Midbrain (tissue), 1 donor: ENCODE measurements at regions not wholly inside any gene's neighbourhood (a gene's known extent, or its start where the extent isn't known, plus 50 kb on each side); places are given as distances from the start of the nearest gene placed in this dataset.
"Not testable (repeated sequence)": the region's sequence is repeated elsewhere in the genome, so short reads cannot be mapped to it uniquely, and the experiment has no call there.

Experiments used
- DNase-seq: peaks from one replicate; lab custom pipeline; 2025; lab: John Stamatoyannopoulos, UW

DNA sequence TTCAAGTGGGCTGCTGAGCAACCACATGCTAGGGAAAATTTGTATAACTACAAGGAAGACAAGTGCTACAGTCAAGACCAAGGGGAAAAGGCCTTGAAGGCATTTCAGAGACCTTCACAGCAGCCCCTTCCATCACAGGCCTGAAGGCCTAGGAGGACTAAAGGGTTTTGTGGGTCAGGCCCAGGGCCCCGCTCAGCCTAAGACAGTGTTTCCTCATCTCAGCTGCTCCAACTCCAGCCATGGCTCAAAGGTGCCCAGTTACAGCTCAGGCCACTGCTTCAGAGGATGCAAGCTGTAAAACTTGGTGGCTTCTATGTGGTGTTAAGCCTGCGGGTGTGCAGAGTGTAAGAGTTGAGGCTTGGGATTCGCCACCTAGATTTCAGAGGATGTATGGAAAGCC, 260.5 kb downstream of the NXPE2 start:
- no peak for DNase-seq

DNA sequence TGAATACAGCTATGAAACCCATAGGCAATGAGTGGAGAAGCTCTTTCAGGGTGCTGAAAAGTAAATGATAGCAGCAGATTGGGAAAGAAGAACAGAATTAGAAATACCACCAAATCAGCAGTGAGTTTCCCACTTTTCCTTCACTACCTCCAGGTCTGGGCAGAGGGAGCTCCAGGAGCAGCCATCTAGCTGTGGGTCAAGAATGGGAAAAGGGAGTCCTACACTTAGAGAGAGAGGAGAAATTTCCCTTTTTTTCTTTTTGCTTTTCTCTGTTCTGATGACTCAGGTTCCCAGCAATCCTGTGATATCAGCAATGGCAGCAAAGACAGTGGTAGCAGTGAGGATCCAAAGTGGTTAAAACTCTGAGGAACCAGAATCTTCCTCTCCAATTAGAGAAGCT, 263.9 kb downstream of the NXPE2 start:
- no peak for DNase-seq

DNA sequence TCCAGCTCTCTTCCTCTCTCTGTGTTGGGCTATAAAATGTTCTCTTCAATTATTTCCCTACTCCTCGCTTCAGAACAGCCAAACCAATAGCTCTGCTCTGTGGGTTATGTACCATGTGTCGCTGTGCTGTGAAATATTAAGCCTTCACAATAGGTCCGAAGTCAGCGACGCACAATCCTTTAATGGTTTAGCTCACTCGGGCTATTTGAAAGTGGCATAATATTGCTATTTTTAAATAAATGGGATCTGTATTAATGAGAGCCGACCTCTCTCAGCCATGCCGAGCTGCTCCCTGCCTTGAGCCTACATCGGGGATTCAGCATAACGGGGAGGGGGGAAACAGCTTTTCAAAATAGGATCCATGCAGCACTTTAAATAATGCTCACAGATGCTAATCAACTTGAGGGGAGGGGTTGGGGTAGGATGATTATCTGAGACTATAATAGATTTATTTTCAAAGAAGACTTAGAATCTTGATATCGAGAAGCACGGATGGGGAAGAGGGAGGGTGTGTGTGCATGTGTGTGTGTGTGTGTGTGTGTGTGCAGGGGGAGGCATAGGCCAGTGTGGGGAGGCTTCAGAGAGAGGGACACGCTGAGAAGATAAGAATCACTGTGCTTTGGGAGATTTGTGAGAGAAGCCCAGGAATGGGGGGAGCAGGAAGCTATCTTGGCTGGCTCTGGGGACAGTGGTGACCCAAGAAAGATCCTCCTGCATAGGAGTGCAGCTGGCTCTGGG, 271.5 kb downstream of the NXPE2 start:
- DNase-seq: no peak

DNA sequence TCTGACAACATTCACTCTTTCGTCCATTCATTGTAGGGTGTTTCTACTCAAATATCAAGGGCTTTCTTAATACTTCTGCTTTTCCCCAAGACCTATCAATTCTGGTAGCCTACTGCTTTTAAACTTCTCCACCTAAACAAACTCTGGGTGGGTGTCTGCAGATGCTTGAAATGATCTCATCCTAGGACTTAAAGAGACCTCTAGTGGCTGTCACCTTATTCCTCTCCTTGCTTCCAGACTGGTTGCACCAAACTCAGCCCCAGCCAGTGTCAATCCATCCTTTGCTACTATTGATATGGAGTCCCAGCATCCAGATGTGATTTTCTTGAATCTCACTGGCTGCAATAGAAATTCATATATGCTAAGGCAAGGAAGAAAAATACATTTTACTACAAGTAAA, 274.7 kb downstream of the NXPE2 start:
- no peak for DNase-seq

DNA sequence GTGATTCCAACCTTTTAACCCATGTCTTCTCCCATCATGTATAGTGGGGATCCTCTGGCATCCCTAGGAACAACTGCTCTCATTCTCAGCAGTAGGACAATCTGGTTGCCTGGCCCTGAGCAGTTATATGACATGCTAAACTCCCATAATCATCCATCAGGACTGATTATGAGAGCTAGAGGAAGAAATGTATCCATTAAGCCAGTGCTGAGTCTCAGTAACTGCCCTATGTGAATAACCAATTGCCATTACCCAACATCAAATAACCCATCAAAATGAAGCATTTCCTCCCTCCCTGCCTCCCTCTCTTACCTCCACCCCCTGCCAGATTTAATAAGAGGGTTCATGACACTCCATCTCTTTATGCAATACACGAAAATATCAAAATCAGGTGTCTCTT, 277.6 kb downstream of the NXPE2 start:
- DNase-seq: no peak

DNA sequence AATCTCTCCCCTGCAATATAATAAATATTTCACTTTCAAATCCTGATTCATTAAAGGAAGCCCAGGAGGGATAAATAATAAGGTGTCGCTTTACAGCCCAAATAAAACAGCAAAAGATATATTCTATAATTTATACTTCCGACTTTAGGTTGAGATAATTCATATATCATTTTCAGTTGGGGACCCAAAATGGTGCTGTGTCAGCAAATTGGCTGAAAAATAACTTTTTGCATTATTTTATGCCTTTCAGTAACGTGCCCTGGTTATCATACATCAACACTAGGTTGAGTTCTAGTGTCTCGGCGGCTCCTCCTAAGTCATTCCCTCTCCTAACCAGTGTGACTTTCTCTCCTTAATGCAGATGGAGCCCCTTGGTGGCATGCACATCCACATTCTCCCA, 278.2 kb downstream of the NXPE2 start:
- no peak for DNase-seq

DNA sequence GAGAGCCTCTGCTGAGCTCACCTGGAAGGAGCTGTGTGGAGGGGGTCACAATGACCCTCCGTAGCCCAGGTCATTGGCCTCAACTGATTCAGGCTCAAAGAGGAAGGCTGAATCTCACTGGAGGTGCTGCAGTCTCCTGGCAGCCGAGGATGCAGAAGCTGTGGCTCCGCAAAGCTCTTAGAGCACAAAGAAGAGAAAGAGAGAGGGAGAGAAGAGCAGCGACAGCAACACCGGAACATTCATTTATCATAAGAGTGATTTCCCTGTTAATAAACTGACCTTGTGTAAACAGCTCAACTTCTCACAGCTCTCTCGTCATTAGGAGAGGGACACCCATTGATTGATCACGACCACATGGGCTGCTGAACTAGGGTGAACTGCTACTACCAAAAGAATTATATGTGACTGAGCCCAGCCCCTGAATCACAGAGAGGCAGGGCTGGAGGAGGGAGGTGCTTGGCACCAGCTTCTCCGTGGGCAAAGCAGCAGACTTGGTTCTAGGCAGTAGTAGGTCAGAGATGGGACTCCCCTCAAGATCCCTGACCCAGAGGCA, 281.7 kb downstream of the NXPE2 start:
- DNase-seq: no peak

DNA sequence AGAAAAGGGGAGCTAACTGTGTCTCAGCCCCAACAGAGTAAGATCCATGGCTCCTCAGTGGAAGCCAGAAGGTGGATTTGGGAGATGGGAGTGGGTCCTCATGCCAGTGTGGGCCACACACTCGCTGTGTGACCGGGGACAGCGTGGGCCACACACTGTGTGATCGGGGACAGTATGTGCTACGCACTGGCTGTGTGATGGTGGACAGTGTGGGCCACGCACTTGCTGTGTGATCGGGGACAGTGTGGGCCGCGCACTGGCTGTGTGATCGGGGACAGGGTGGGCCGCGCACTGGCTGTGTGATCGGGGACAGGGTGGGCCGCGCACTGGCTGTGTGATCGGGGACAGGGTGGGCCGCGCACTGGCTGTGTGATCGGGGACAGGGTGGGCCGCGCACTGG, 282.5 kb downstream of the NXPE2 start:
- DNase-seq: not testable (repeated sequence)

DNA sequence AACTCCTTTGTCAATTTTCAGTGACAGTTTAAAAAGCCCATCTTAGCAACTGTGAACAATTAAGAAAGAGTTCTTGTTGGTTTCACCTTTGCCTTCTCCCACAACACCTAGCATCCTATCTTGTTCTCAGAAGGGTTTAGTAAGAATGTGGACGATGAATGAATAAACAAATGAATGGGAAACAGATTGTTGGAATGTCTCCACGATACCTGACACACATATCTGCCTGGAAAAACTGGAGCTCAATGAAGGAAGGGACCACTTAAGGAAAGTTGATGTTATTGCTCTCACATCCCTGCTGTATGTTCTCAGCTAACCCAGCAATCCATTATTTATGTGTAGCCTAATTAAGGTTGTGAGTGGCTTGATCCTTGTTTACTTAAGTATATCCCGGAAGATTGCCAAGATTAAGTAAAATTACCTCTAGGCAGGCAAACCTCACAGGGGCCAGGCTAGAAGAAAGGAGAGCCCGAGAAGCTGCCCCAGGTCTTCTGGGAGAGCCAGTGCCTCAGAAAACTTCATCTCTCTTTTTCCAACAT, 286.4 kb downstream of the NXPE2 start:
- DNase-seq: no peak

DNA sequence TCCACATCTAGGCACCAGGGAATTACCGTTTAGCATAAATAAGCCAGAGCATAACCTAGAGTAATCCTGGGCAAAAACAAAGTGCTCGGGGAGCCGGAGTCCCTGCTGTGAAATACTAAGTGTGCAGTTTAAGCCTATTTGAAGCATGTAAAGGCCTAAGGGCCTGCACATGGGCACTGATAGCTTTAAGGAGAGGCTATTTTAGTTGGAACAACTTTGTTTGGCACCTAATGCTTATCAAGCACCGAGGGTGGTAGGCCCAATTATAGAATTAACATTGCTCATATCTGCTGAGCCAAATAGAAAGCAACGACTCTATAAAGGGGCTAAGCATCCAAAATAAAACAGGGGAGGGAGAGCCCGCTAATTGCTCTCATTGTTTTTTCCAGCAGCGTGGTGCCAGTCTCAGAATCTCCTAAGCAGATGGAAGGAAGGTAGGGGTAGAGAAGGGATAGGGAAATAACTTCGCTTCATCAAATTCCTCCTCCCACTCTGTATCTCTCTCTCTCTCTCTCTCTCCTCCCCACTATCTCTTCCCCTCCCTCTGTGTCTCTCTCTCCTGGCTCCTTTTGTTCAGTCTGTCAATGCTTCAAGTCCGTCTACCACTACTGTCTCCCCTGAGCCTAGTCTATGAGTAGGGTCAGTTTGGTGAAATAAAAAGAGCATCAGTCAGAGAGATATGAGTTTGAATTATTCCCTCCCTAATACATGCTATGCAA, 292.8 kb downstream of the NXPE2 start:
- no peak for DNase-seq

DNA sequence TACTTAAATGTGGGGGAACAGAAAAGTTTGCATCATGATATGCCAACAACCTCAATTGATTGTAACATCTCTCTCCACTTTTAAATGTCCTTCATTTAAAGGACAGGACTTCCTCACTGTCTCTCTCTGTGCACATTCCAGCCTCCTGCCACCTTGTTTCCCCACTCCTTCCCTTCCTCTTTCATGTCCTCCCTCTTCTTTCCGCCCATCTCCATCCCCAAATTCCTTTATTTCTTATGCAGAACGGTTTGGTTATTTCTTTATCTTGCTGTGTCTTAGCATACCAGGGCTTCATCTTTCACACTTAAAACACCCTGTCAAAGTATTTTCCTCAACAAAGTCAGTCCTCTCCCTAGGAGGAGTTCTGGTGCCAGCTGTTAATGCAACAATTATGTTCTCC, 293.8 kb downstream of the NXPE2 start:
- DNase-seq: no peak

DNA sequence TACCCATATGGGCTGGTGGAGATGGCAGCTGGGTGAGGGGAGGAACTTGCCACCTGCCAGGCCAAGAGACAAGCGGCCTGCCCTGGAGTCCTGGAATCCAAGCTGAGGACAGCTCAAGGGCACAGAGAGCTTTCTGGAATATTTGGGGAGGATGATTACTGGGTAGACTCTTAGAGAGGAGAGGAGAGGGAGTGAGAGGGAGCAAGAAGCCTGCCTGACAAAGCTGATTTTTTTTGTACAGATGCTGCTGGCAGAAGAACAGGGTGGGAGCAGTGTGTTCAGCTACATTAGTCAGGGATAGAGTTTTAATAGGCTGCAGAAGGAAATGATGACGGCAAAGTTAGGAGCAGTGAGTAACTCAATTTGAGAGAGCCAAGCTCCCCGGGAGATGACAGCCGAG, 299.3 kb downstream of the NXPE2 start:
- DNase-seq: no peak

DNA sequence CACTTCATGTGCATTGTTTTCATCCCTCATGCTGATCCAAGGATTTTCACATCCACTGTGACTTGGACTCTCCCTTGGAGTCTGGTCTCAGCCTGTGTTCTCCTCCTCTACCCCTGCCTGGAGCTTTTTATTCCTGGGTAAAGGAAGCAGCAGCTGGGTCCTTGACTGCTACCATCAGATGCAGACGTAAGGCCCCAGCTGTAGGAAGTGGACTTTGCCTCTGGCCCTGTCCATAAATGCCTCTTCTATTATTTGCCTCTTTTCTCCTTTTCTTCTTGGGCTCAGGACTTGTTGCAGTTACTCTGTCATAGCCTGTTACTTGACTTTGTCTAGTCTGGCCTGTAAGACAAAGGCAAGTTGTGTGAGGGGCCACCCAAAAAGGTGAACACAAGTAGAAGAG, 303.8 kb downstream of the NXPE2 start:
- DNase-seq: no peak

DNA sequence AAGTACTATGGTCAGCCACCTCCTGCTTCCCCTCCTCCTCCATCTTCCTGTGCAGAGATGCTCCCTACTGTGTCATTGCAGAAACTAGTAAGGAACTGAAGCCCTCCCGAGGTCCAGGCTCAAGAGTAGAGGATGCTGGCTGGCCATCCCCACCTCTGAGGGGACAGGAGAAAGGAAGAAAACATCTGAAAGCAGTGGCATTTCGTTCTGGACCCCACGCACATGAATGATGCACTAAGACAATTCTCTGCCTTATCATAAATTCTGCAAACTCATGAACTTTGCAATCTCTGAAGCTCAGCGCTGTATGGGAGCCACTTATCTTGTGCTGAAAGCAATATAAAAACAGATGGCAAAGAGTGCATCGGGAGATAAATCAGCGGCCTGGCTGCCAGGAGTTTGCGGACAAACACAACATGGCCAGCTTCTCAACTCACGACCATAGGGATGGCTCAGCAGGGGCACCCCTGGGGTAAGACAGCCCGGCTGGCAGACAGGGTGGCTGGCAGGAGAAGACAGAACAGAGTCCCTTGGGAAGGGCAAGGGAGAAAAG, 306.4 kb downstream of the NXPE2 start:
- no peak for DNase-seq

DNA sequence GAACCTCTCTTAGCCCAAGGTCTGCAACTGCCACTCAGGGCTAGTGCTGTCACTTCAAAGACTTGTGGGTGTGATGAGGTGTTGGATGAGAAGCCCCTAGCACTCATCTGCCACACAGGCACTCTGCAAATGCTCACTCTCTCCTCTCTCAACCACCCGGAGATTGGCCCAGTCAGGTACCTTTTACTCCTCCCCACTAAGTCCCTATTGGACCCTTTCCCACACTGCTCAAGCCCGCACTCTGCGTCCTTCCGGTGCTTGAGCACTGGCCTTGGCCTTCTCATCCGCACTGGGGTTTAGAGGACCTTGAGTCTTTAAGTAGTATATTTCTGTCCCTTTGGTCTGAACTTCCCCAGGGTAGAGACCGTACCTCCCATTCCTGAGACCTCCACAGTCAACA, 308.0 kb downstream of the NXPE2 start:
- DNase-seq: no peak

DNA sequence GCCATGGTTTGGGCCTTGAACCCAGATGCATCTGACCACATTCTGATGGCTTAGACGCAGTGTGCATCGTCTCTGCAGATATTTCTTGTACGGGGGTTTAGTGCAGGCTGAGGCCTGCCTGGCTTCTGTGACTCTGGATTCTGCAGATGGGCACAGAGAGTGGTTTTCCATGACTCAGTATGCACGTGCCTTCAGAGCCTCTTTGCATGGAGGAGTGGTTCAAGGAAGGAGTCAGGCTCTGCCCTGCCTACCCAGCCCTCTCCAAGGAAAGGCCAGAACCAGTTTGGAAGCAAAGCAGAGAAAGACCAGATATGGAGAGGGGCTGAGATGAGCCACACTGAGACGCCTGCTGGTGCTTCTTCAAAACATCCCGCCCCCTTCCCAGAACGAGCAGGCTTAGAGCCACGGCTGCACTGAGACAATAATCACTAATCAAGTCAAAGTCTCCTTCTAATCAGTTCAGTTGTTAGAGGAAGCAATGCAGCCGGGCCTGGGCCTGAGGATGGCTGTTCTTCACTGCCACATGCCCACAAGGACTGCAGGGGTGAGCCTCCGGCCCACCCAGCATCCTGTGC, 308.9 kb downstream of the NXPE2 start:
- no peak for DNase-seq

DNA sequence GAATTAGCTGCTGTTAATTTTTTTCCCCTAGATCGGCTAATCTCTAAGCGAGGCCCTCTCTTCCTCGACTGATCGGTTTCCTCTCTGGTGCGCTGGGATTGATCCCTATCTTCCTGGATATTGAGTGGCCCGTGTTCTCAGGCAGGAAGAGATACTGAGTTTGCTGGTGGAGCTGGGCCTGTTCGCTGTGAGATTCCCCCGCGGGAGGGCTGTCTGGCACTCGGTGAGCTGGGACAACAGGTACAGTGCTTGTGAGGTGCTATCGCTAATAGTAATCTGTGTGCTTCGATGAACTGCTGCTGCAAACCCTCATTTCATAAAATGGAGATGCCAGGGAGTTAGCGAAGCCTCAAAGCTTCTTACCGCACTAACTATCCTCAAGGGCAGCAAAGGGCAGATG, 310.3 kb downstream of the NXPE2 start:
- DNase-seq: no peak

DNA sequence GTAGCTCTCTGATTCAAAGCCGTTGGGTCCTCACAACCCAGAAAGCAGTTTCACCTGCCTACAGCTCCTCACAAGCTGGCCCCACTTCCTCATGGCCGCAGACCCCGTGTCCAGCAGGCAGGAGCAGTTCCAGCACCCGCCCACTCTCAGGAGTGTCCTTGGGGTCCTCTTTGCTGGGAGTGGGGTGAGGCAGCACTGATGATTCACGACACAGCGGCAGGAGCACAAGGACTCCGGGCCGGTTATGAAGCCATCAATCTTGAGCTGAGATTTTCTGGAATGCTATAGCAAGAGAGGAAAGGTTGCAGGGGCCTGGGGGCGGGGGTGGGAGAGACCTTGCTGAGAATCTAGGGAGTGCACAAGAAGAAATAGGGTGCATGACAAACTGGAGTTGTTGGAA, 311.2 kb downstream of the NXPE2 start:
- DNase-seq: no peak

DNA sequence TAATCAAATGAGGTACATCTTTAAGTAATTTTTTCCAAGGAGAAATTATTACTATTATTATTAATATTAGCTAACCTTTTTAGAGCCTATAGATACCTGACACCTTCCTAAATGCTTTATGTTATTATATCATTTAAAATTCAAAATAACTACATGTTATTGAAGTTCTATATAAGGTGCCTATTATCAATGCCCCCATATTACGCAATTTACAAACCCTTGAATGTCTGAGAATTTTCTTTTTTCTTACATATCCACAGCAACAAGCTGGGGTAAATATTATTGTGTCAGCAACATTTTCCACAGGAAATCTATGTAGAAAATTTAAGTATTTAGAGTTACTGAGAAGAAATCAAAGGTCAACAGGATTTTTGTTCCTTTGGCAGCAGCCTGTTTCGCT, 327.3 kb downstream of the NXPE2 start:
- DNase-seq: no peak

DNA sequence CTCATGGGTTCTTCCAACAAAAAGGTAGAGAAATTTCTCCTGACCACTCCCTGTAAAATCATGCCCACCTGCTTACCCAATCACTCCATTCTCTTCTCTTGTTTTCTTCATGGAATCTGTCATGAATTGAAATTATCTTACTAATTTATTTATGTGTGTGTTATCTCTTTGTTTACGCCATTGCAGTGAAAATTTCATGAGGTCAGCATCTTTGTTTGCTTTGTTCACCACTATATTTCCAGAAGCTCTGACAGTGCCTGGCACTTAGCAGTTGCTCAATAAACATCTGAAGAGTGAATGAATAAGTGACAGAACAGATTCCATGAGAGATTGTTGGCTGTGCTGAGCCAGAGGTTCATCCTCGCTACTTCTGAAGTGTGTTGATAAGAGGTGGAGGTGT, 329.5 kb downstream of the NXPE2 start:
- DNase-seq: no peak

DNA sequence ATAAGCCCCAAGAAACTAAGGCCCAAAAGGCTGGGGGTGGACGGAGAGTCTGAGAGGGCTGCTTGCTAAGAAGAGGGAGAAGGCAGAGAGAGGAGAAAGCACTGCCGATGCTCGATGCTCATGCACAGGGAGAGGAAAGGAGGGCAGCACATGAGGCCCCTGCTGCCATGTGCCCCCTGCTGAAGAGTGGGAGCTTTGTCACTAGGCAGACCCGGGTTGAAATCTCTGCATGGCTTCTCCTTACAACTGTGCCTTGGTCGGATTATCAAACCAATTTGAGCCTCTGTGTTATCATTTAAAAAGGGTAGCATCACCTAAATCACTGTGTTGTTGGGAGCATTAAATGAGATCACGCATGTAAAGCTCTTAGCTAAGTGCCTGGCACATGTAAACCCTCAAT, 330.5 kb downstream of the NXPE2 start:
- no peak for DNase-seq

DNA sequence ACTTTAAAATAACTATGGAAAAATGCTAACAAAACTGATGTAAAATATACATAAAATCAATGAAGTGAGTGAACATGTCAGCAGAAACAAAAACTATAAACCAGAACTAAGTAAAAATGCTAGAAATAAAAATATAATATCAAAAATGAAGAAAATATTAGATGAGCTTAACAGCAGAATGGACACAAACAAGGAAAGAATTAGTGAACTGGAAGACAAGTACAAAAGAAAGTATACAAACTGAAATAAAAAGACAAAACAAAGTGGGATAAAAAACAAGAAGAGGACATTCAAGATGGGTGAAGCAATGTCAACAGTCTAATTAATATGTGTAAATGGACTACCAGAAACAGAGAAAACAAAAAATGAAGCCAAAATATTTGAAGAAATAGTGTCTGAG, 339.2 kb downstream of the NXPE2 start:
- DNase-seq: no peak

DNA sequence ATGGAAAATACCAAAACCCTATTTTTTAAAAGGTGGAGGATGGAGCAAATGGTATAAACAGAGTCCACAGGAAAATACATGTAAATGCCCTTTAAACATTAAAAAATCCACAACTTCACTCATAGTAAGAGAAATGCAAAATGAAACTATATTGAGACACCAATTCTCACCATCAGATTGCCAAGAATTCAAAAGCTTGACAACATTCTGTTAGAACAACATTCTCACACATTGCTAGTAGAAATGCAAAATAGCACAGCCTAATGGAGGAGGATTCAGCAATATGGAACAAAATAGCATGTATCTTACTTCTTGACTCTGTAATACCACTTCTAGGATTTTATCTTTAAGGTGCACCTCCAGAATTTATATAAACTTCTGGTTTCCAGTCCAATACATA, 351.8 kb downstream of the NXPE2 start:
- DNase-seq: no peak
